HG03432 (cell line): ENCODE measurements at regions not wholly inside any gene's neighbourhood (a gene's known extent, or its start where the extent isn't known, plus 50 kb on each side); places are given as distances from the start of the nearest gene placed in this dataset.

Experiments used
- ATAC-seq: cut with Tn5 transposase; IDR thresholded peaks from one replicate; pipeline ENCODE4 v1.9.1; 2021; ENCODE audit warnings: mild to moderate bottlenecking, moderate library complexity; ENCODE audit not compliant: unreplicated experiment

DNA sequence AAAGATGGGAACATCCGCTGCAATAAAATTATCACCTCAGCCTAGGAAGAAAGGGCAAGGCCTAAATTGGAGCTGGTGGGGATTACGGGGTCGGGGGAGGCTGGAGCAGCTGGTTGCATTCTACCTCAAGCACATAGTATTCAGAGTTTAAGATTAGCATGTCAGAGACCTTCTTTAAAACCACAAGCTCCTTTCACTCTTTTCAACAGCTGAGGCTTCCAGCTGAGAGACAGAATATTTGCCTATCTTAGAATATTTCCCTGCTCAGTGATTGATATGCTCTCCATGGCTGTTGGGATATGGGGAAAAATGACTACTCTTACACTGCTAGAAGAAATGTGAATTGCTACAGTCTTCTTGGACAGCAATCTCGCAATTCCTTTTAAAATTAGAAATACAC lies 248.6 kb downstream of the TBX15 start:
- ATAC-seq, result no peak

DNA sequence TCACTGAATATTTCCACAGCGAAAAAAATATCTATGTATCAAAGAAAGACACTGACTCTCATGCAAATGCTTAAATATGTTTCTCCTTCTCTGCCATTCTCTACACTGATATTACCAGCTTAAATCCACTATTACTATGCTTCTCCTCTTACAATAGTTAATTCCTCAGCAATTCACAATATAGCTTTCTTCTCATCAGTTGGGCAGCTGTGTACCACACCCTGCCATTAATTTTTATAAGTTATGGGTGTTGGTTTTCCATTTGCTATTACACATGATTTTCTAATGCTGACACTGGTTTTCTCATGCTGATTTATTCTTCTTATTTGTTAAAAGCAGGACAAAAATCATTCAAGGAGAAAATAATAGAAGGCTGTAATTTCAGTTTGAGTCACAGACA lies 251.8 kb downstream of the TBX15 start:
- no peak for ATAC-seq

DNA sequence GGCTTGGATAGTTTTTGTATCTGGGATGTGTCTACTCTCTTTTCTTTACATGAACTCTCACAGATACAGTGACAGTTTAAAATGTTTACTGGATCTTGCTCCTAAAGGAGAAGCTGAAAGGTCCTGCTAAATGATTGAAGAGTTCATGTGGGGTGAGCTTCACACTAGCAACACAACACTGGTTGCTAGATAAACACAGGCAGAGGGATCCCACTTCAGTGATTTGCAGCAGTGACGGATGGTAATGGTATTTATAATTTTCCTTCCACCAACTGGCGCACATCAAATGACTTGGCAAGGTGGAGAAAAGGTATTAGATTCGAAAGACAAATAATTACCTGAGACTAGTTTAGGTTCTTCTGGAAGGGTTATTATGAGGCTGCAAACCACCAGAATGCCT lies 270.2 kb downstream of the TBX15 start:
- ATAC-seq, result no peak

DNA sequence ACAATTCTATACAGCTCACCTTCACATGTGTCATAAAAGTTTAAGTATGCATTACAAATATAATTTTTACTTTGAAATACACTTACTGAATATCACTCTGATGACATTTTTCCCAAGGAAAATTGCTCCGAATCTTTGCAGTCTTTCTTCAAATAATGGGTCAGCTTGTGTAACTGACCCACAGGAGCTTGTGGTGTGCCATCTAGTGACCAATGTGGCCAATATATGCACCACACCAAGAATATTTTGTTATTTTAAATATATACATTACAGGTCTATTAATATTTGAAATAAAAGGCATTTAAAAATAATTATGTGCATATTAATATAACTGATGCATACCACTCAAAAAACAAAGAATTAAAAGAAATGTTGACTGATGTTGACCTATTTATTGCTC lies 271.4 kb downstream of the TBX15 start:
- no peak for ATAC-seq

DNA sequence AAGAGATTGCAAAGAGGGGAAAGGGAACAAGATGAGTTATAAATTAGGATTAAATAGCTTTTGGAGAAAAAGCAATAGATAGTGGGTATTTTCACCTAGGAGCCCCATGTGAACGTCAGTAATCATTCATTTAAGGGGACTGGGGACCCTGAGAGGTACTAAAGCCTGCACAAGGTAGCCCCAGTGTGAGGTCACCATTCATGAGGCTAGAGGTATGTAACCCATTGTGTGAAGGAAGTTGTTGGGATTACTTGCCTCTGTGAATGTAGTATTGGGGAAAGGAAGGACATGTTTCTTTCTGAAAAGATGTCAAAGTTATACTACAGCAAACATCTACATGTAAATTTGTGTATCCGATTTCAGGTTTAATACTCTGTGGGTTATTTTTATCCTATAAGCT lies 276.8 kb downstream of the TBX15 start:
- no peak for ATAC-seq

DNA sequence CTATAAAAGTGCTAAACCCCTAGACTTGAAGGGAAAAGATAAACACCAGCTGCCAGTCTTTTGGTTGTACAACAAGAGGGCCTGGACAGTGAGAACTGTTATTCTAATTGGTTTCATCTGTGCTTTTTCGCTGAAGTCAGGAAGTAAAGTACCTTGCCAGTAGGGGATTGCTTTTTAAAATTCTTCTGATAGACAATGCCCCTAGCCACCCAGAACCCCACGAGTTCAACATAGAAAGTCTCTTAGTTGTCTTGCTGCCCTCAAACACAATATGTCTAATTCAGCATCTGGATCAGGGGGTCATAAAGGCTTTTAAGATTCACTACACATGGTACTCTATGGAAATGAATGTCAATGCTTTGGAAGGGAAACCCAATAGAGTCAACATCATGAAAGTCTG lies 289.2 kb downstream of the TBX15 start:
- ATAC-seq, result no peak

DNA sequence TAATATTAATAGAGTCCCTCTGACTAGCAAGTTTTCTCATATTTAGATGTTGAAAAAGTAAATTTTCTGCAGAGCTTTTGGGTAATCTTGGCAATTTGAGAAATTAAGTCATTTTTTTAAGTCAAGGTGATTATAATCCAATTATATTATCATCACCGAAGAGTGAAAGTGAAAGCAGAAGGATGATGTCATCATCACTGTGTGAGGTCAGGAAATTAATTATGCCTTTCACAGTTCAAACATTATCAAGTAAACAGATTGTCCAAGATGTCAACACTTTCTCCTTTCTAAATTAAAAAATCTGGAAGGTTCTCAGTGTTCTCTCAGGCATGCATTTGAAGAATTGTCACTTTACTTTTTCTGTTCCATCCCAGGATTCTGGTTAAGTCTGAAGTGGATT lies 296.0 kb downstream of the TBX15 start:
- no peak for ATAC-seq

DNA sequence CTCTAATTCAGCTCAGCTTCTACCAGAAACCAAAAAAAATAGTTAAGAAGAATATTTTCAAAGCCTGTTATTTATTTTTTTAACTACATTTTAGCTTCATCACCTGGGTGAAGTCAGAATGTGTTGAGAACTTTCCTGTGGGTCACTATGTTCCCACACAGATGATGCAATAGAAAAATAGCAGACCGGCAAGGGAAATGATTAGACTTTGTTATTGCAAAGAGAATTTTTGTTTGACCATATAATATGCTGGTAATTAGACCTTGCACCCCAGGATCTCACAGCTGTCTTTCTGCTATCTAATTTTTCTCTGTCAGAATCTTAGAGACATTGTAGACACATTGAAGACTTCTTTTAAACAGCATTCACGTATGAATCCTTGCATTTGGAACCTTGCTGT lies 299.3 kb downstream of the TBX15 start:
- ATAC-seq, result no peak

DNA sequence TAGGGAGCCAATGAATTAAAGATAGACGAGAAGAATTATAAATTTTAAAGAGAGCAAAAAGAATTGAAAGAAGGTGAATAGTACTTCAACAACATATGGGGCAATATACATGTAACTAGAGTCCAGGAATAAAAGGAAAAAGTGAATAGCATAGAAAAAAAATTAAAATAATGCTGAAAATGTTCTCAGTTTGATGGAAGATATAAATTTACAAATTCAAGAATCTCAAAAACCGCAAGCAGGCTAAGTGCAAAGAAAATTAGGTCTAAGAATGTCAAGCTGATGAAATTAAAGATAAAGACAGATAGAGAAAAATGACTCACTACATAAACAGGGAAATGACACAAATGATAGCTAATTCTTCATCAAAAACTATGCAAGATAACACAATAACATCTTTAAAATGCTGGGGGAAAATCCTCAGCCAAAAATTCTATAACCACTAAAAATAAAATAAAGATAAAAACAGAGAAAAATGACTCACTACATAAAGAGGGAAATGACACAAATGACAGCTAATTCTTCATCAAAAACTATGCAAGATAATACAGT lies 326.3 kb downstream of the TBX15 start:
- no peak for ATAC-seq

DNA sequence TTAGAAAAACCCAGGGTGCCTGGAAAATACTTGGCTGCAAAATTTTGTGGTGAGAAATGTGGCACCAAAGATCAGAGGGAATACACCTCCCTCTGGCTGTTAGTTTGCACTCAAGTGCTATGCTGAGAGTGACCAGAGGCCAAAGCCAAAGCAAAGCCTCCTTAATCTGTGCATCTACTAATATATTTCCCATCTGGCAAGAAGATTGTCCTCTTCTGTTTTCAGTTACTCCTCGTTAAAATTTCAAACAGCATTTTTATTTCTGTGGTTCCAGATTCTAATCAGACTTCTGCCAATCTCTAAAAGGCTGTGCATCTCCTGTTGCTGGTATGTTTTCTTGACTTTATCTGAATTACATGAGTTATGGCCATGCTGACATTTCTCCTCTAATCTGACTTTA lies 327.4 kb downstream of the TBX15 start:
- no peak for ATAC-seq

DNA sequence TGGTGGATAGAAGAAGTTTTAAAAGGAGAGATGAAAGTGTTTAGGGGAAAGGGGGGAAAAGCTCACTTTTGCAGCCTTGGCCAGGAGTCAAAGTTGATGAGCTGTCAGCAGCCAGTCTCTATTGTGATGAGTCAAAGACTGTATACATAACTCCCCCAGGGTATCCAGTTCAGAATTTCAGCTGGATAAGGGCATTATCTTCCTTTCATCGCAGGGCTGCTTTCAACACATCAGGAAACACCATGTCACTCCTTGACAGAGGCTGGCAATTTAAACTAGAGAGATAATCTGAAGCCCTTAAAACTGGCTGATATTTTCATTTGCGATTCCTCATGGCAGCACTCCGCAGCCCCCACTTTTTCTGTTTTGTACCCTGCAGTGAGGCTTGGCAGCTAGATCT lies 328.5 kb downstream of the TBX15 start:
- no peak for ATAC-seq

DNA sequence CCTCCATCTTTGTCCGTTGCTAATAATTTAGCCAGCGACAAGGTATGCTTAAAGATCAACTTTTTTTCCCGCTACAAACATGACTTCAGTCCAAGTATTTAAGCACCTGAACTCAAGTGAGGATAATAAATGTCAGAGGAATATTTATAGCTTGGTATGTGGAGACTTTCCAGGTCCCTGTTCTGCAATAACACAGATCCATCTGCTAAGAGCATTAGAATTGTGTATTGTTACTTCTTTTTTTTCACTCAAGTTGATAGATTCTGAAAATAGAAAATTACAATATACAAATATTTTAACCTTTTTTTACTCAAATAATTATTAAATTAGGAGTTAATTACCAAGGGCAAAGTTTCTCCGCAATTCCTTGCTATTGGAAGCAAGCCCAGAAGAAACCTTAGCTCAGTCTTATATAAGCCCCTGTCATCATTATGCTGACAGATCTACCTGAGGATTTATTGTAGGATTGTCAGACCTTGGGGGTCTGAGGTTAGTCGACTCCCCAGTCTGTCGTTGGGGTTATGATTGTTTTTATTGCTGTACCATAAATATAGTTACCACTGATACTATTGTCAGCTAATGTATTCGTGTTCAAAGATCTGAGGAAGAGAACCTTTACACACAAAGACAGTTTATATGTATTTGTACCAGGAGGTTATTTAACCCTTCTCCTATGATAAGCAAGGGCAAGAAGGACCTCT lies 337.9 kb downstream of the TBX15 start:
- ATAC-seq, result no peak

DNA sequence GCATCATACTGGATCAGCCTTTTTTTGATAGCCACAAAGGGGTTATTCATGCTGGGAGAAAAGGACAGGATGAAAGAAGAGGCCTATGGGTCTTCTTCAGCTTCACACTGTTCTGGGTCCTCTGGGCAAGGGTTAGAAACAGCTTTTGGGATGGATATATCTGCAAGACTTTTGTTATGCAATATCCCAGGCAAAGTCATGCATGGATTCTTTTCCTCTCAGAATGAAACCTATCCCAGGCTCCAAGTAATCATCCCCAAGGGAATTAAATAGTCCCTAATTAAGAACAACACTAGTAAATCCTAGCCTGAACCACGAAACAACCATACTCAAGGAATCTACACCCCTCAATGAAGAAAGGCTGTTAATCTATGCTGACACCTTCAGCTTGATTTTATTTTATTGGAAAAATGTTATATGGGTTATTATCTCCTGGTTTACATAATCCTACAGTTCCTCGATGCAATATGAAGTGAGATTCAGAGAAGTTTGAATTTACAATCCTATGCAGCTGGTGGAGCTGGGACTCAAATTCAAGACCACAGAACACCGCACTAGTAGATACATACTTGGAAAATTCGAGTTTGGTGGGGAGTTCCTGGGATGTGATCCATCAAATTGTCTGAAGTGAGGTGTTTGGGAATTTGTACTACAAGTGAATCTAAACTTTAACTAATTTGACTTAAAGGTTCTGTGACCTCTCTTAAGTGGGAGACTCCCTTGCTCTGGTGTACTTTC lies 338.6 kb downstream of the TBX15 start:
- no peak for ATAC-seq

DNA sequence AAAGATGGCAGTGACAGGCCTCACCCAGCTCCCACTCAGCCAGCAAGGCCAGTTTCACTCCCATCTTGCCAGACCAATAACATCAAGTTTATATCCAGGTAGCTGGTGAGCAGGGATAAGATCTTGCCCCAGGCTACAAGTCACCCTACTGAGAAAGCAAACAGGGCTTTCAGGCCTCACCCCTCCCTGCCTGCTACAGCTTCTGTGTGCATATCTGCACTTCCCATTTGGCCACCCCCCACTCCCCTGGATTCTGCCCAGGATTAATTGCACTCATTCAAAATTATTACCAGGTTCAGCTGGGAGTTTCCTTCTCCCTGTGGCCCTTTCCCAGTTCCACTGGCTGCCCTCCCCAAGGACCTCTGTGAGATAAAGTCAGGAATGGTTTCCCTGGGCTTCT lies 352.1 kb downstream of the TBX15 start:
- ATAC-seq, result no peak

DNA sequence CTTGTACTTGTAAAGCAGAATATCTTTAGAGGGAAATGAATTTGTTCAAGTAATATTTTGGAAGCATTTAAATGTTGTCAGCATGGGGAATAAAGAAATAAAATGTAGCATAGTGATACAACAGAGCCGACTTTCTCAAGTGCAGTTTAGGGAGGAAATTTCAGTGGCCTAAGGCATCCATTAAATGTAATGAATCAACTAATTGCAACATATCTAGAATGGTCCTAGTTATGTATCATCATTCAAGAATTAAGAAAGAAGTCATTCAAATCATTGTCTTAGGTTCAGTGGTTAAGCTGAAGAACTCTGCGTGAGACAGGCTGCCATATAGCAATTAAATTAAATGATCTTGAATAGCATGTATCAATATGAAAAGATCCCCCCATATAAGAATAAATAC lies 360.7 kb downstream of the TBX15 start:
- ATAC-seq, result no peak

DNA sequence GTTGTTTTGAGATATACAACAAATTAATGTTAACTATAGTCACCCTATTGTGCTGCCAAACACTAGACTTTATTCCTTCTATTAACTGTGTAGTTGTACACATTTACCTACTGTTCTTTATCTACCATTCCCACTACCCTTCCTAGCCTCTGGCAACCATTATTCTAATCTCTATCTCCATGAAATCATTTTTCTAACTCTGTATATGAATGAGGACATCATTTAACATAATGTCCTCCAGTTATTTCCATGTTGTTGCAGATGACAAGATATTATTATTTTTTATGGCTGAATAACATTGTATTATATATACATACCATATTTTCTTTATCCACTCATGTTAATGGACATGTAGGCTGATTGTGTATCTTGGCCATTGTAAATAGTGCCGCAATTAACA lies 366.3 kb downstream of the TBX15 start:
- ATAC-seq, result no peak

DNA sequence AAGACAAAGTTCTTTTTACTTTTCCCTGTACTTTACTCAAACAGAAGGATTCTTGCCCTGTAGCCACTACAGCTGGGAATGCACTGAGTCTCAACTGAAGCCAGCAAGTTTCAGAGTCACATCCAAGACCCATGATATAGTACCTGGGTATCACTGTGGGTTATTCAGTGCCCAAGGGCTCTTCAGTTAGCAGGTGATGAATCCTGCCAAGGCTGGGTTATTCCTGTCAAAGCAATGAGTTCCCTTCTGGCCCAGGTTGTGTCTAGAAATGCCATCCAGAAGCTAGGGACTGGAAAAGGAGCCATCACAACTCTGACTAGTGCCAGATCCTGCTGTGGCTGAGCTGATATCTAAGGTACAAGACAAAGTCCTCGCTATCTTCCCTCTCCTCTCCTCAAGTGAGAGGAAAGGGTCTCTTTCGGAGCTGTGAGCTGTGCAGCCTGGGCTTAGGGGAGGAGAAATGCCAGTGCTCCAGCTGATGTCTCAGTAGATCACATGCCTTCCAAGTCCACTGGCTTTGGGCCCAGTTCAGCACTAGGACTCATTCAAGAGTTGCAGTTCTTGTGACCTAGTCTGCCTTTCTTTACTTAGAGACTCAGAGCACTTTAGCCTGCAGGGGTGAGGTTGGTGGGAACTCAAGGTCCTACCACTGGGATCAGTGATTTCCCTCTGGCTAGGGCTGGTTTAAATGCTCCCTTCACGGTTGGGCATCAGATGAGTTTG lies 369.4 kb downstream of the TBX15 start:
- no peak for ATAC-seq

DNA sequence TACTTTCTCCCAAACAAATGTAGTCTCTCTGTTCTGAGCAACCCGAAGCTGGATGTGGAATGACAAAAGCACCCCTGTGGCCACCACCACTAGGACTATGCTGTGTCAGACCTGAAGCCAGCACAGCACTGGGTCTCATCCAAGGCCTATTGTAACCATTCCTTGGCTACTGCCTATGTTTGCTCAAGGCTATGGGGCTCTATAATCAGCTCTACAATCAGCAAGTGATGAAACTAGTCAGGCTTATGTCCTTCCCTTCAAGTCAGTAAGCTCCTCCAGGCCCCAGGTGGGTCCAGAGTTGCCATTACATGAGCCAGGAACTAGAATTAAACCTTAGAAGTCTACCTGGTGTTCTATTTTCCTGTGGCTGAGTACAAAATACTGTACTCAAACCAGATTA lies 370.2 kb downstream of the TBX15 start:
- no peak for ATAC-seq

DNA sequence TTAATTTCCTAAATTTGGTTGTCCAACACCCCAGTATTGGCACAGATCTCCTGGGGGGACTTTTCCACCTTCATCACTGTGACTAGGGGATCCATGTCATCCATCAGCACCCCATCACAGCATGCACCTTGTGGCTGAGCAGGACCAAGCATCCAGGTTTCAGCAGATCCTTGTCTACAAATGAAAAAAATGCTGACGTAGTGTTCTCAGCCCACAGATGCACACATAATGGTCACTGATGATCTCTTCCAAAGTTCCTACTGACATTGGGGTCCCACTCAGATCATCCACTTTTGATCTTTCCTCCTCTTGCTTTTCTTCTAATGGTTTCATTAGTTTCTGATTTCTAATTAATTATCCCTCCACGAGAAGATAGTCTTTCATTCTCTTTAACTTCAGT lies 373.1 kb downstream of the TBX15 start:
- ATAC-seq, result no peak

DNA sequence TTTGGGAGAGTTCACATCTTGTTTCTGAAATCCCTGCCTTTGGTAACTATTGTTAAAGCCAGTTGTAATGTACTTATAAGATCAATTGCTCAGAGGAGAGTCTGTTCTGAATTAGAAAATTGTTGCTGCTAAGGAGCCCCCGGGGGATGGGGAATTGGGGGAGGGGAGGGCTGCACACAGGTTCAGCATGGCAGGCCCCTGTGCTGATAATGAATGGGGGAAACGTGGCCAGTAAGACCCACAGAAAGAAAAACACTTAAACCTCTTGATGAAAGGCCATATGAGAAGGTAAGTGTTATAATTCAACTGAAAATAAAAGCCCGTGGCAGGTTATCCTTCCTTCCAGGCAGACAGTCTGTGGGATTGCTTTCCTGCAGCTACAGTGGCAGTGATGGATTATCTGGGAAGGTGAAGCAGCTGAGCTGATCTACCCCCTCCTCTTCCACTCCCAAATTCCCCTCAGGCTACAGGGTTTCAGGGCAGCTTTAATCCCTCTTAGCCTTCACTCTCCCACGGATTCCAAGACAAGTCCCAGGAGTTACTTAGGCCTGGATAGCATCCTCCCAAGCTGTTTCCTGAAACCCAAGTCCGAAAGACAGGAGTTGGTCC lies 398.8 kb downstream of the TBX15 start:
- no peak for ATAC-seq

DNA sequence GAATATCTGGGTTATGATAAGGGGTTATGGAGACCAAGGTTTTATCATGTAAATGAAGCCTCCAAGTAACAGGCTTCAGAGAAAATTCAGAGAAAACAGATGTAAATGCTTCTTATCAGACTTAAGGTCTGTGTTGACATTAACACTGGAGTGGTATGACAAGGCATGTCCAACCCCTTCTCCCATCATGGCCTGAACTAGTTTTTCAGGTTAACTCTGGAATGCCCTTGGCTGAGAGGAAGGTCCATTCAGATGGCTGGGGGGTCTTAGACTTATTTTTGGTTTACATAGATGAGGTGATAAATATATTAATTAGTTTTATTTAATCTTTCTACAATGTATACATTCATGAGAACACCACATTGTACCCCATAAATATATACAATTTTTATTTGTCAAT lies 399.6 kb downstream of the TBX15 start:
- no peak for ATAC-seq
